Effector memory CD4-positive, alpha-beta T cell (primary cell): ENCODE measurements at regions not wholly inside any gene's neighbourhood (a gene's known extent, or its start where the extent isn't known, plus 50 kb on each side); places are given as distances from the start of the nearest gene placed in this dataset.

Source experiments
- DNase-seq, 3 donors: peaks; one replicate each; pipeline ENCODE4 v3.0.0-alpha.2; 2020
- H3K27ac ChIP-seq: 2 replicates; pipeline ENCODE4 v1.7.0; 2013; ENCODE audit warnings: mild to moderate bottlenecking, low read length, moderate library complexity; ENCODE audit not compliant: insufficient read depth, poor library complexity, severe bottlenecking
- H3K27me3 ChIP-seq: replicated peaks from 2 replicates; pipeline ENCODE4 v1.7.0; 2013; ENCODE audit warnings: mild to moderate bottlenecking, low read length; ENCODE audit not compliant: insufficient read depth, control insufficient read depth, poor library complexity, severe bottlenecking
- H3K36me3 ChIP-seq: 2 replicates; pipeline ENCODE4 v1.7.0; 2013; ENCODE audit warnings: mild to moderate bottlenecking, low read length, moderate library complexity; ENCODE audit not compliant: control insufficient read depth, insufficient read depth
- H3K4me1 ChIP-seq: 2 replicates; pipeline ENCODE4 v1.7.0; 2013; ENCODE audit warnings: low read length, mild to moderate bottlenecking; ENCODE audit not compliant: control insufficient read depth, insufficient read depth, poor library complexity, severe bottlenecking
- H3K4me3 ChIP-seq: 2 replicates; pipeline ENCODE4 v1.7.0; 2013; ENCODE audit warnings: low read length, low read depth, mild to moderate bottlenecking; ENCODE audit not compliant: insufficient read depth, poor library complexity, severe bottlenecking
- H3K9me3 ChIP-seq: 2 replicates; pipeline ENCODE4 v1.7.0; 2013; ENCODE audit warnings: mild to moderate bottlenecking, low read length, moderate library complexity; ENCODE audit not compliant: control insufficient read depth

- Histone ChIP-seq H3K27ac (no peak overlapping the region), H3K4me3 (no peak overlapping the region), H3K9me3 (no peaks in the 10 kb centered on the region), H3K27me3 (no peaks in the 10 kb centered on the region), H3K4me1 (no peaks in the 10 kb centered on the region), H3K36me3 (no peaks in the 10 kb centered on the region)
- DNase-seq: no peak
Observed at GRCh38 chr10:106396192-106396591, 768.3 kb downstream of the SORCS1 start.

- Histone ChIP-seq H3K4me3 (no peak overlapping the region), H3K27me3 (no peaks in the 10 kb centered on the region), H3K36me3 (no peaks in the 10 kb centered on the region), H3K27ac (no peak overlapping the region), H3K4me1 (no peaks in the 10 kb centered on the region), H3K9me3 (no peaks in the 10 kb centered on the region)
- DNase-seq: no peak
Observed at GRCh38 chr10:106395041-106395749, 769.3 kb downstream of the SORCS1 start.

GRCh38 chr10:106392778-106393177, 771.7 kb downstream of the SORCS1 start:
- Histone ChIP-seq H3K36me3 (no peaks in the 10 kb centered on the region), H3K27me3 (no peaks in the 10 kb centered on the region), H3K9me3 (no peaks in the 10 kb centered on the region), H3K27ac (no peak overlapping the region), H3K4me3 (no peak overlapping the region), H3K4me1 (no peaks in the 10 kb centered on the region)
- DNase-seq: no peak

- Histone ChIP-seq H3K27ac (no peak overlapping the region), H3K9me3 (no peaks in the 10 kb centered on the region), H3K36me3 (no peaks in the 10 kb centered on the region), H3K4me3 (no peak overlapping the region), H3K4me1 (no peaks in the 10 kb centered on the region), H3K27me3 (no peaks in the 10 kb centered on the region)
- DNase-seq: no peak
Observed at GRCh38 chr10:106387063-106387462, 777.4 kb downstream of the SORCS1 start.

DNA sequence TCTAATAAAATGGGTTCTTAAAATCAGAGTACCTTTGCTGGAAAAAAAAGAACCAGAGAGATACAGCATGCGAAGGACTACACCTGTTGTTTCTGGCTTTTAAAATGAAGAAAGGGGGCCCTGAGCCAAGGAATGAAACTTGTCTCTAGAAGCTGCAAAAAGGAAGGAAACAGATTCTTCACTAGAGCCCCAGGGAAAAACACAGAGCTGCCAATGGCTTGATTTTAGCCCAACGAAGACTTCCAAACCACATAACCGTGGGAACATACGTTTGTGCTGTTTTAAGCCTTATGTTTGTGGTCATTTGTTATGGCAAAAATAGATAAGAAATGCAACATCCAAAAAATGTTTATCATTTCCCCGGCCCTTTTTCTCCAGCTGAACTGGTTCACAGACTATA, 780.0 kb downstream of the SORCS1 start:
- Histone ChIP-seq H3K27me3 (no peaks in the 10 kb centered on the region), H3K4me3 (no peak overlapping the region), H3K36me3 (no peaks in the 10 kb centered on the region), H3K9me3 (no peaks in the 10 kb centered on the region), H3K4me1 (no peaks in the 10 kb centered on the region), H3K27ac (no peak overlapping the region)
- DNase-seq: no peak

DNA sequence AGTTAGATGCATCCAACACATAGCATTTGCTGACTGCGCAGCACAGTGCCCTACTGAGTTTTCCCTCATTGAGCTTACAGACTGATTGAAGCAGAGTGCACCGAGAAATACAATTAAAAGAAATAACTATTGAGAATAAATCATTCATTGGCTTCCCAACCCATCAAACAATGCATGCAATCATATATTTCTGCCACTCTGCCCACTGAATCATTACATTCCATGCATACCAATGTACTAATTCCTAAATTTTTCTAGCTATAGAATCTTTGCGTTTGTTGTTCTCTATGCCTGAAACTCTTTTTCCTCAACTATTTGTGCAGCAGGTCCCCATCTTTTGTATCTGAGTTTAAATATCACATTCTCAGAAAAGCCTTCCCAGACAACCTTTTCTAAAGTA, 783.8 kb downstream of the SORCS1 start:
- no peaks in the 10 kb centered on the region for H3K9me3 ChIP-seq
- H3K27ac ChIP-seq: no peak overlapping the region
- no peaks in the 10 kb centered on the region for H3K4me1 ChIP-seq
- no peak overlapping the region for H3K4me3 ChIP-seq
- H3K36me3 ChIP-seq: no peaks in the 10 kb centered on the region
- H3K27me3 ChIP-seq: no peaks in the 10 kb centered on the region
- DNase-seq: no peak

DNA sequence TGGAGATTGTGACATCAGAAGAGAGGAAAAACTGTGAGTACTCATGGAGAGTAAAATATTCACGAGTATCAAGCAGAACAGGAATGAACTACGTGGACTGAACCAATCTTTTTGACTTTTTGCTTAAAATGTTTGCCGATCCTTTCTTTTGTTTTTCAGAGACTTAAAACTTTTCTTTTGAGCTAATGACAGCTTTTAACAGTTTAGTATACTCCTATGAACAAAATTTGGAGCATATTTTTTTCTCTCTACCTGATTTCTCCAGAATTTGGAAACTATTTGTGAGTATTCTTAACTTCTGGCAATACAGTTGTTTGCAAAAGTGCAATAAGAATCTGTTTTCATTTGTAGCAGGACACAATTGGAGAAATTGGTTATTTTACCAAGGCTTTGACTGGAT, 786.3 kb downstream of the SORCS1 start:
- no peaks in the 10 kb centered on the region for H3K36me3 ChIP-seq
- no peak overlapping the region for H3K27ac ChIP-seq
- no peaks in the 10 kb centered on the region for H3K27me3 ChIP-seq
- no peak overlapping the region for H3K4me3 ChIP-seq
- H3K4me1 ChIP-seq: no peaks in the 10 kb centered on the region
- no peak for DNase-seq
- H3K9me3 ChIP-seq: no peaks in the 10 kb centered on the region

- Histone ChIP-seq H3K27me3 (no peaks in the 10 kb centered on the region), H3K9me3 (no peaks in the 10 kb centered on the region), H3K36me3 (no peaks in the 10 kb centered on the region), H3K27ac (no peak overlapping the region), H3K4me3 (no peak overlapping the region), H3K4me1 (no peaks in the 10 kb centered on the region)
- DNase-seq: no peak
Observed at GRCh38 chr10:106370751-106371150, 793.8 kb downstream of the SORCS1 start.

DNA sequence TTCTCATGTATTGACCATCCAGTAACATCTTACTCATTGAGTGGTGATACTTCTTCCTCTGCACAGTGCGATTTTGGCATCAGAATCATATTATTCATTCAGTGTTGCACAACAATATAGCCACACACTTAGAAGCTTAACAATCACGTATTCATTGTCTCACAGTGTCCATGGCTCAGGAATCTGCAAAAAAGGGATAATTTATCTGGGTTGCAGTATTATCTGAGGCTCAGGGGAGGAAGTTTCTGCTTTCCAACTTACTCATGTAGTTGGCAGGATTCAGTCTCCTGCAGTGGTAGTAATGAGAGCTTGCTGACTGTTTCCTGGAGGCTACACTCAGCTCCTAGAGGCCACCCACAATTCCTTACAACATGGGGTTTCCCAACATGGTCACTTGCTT, 803.6 kb downstream of the SORCS1 start:
- H3K27me3 ChIP-seq: no peaks in the 10 kb centered on the region
- no peaks in the 10 kb centered on the region for H3K9me3 ChIP-seq
- no peak for DNase-seq
- no peaks in the 10 kb centered on the region for H3K4me1 ChIP-seq
- no peak overlapping the region for H3K4me3 ChIP-seq
- no peaks in the 10 kb centered on the region for H3K36me3 ChIP-seq
- H3K27ac ChIP-seq: no peak overlapping the region

GRCh38 chr10:106355450-106355849, 809.1 kb downstream of the SORCS1 start:
- no peaks in the 10 kb centered on the region for H3K27me3 ChIP-seq
- H3K27ac ChIP-seq: no peak overlapping the region
- no peaks in the 10 kb centered on the region for H3K4me1 ChIP-seq
- H3K9me3 ChIP-seq: no peaks in the 10 kb centered on the region
- DNase-seq: no peak
- H3K36me3 ChIP-seq: no peaks in the 10 kb centered on the region
- H3K4me3 ChIP-seq: no peak overlapping the region
